ENCODE measurements at regions not wholly inside any gene's neighbourhood (a gene's known extent, or its start where the extent isn't known, plus 50 kb on each side); places are given as distances from the start of the nearest gene placed in this dataset.

DNA sequence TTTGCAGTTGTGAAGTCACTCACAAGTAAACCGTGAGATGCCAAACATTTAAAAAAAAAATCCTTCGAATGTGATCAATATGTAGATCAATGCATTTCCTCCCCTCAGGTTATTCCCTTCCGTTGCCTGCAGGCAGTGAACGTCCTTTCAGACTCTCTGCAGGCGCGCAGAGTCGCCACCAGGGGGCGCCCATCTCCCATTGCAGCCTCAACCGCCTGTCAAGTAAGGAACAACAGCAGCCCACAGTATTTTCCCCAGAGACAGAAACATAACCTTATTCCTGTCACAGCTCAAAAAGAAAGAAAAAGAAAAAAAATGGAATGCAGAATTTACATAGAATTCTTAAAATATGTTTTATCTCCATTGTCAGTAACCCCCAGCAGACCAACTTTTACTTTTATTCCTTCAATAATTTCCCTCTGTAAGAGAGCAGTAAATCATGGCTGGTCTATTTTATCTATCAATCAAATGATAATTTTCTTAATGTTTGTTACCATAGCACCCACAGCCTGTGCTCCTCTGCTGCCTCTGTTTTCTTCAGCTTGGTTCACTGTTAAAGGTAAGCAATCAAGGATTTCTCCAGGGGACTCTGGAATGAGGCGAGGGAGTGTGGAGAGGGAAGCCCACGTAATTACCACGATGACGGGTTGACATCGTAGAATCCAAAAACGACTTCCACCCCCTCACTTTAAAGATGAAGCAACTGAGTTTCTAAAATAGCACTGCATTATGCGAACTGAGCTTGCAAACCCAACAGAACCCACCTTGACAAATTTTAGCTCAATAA lies 637.6 kb upstream of the ARGLU1 start:
- Histone ChIP-seq H3K36me3 (no peaks in the 10 kb centered on the region), H3K27me3 (ENCODE audit: low read depth) (peaks cover 22% of the 10 kb centered on the region), H3K4me1 (peaks cover 70% of the 10 kb centered on the region), H3K4me3 (no peak overlapping the region), H3K27ac (replicated peaks) (peak overlapping the region; percentile 87), H3K9me3 (replicated peaks) (no peaks in the 10 kb centered on the region)
- TF ChIP-seq, protein P1, sequence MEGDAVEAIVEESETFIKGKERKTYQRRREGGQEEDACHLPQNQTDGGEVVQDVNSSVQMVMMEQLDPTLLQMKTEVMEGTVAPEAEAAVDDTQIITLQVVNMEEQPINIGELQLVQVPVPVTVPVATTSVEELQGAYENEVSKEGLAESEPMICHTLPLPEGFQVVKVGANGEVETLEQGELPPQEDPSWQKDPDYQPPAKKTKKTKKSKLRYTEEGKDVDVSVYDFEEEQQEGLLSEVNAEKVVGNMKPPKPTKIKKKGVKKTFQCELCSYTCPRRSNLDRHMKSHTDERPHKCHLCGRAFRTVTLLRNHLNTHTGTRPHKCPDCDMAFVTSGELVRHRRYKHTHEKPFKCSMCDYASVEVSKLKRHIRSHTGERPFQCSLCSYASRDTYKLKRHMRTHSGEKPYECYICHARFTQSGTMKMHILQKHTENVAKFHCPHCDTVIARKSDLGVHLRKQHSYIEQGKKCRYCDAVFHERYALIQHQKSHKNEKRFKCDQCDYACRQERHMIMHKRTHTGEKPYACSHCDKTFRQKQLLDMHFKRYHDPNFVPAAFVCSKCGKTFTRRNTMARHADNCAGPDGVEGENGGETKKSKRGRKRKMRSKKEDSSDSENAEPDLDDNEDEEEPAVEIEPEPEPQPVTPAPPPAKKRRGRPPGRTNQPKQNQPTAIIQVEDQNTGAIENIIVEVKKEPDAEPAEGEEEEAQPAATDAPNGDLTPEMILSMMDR (IDR thresholded peaks at IDR 0.05; ENCODE audit: borderline replicate concordance), result peak; percentile 99
- intact Hi-C loops (cut with micrococcal nuclease), result no loop called here
- DNase-seq, result peak; percentile 50

DNA sequence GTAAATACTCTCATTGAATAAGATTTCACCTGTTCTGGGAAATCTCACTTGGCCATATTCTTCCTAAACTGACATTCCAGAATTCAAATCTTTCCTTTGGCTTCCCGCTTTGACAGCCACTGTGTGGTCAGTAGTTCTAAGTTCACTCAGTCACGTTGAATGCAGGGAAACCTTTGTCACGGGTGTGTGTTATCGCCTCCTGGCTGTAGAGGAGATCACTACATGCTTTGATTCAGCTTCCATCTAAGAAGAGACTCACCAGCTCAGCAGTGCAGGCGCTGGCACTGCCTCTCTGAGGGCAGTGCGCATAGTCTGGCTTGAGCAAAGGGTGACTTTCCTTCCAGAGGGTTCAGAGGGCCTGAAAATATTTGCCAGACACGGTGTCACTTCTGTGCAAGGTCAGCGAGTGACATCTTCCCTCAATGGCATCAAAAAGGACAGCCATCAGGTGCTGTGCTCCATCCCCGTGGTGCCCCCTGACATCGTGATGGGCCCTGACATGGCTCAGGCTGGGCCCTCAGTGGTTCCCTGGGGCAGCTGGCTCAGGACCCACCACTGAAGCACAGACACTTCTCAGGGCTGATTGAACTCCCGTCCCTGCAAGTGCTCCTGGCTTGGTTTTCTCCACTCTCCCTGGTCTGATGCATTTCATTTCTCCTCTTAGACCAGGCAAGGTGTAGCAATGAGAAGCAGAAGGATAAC lies 635.4 kb upstream of the ARGLU1 start:
- no peak for DNase-seq
- H3K27ac ChIP-seq (replicated peaks), result peak overlapping the region; percentile 87
- peak overlapping the region; percentile 5 for H3K4me3 ChIP-seq
- H3K9me3 ChIP-seq (replicated peaks), result no peaks in the 10 kb centered on the region
- TF ChIP-seq, protein P1 (IDR thresholded peaks at IDR 0.05; ENCODE audit: borderline replicate concordance), result peak; percentile 58
- peaks cover 49% of the 10 kb centered on the region for H3K4me1 ChIP-seq
- no peaks in the 10 kb centered on the region for H3K36me3 ChIP-seq
- H3K27me3 ChIP-seq (ENCODE audit: low read depth), result peaks cover 22% of the 10 kb centered on the region
- intact Hi-C loops (cut with micrococcal nuclease), result no loop called here

DNA sequence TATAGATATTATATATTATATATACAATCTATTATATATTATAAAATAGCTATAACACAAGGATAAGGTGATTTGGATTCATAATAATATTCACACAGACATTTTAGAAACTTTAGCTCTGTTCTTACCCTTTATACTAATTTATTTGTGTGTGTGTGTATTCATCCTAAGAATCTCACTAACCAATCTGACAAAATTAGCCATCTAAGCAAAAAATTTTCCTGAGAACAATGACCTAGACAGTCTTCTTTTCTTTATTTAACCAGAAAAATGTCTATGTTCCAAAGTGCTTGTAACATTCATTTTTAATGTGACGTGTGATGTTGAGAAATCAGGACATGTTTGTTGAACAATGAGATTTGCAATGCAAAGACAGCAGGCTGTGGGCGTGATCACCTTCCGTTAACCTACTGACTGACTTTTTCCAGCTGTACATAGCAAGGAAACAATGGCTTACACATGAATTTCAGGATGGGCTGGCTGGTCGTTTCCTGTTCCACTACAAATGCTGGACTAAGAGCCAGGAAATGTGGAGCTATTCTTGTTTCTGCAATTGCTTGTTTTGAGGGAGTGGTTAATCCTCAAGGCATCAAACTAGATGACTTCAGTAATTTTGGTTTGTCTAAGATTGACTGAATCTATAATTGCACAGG lies 634.6 kb upstream of the ARGLU1 start:
- Histone ChIP-seq H3K4me3 (peak overlapping the region; percentile 5), H3K9me3 (replicated peaks) (no peaks in the 10 kb centered on the region), H3K36me3 (no peaks in the 10 kb centered on the region), H3K27me3 (ENCODE audit: low read depth) (peaks cover 19% of the 10 kb centered on the region), H3K4me1 (peaks cover 41% of the 10 kb centered on the region), H3K27ac (replicated peaks) (peak overlapping the region; percentile 87)
- intact Hi-C loops (cut with micrococcal nuclease), result no loop called here
- TF ChIP-seq, protein P1 (IDR thresholded peaks at IDR 0.05; ENCODE audit: borderline replicate concordance), result no peak
- DNase-seq, result peak; percentile 31

DNA sequence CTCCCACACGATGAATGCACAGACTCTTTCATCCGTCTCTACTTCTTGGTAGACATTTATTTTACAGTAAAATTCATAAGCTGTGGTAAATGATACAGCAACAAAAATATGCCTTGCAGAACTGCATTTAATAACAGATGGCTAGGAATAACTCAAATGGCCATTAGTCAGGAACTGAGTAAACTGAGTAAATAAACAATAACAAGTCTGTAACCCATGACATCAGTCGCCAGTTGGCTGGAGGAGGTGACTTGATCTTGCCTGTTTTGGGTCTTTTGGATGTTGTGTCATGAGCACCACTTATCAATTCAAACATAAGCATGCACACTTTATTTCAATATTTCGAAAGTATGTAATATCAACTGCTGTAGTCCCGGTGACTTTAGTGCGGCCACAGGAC lies 632.6 kb upstream of the ARGLU1 start:
- TF ChIP-seq, protein P1 (IDR thresholded peaks at IDR 0.05; ENCODE audit: borderline replicate concordance), result no peak
- Histone ChIP-seq H3K27ac (replicated peaks) (no peak overlapping the region), H3K36me3 (no peaks in the 10 kb centered on the region), H3K27me3 (ENCODE audit: low read depth) (peaks cover 15% of the 10 kb centered on the region), H3K4me1 (peaks cover 27% of the 10 kb centered on the region), H3K9me3 (replicated peaks) (peaks cover 5% of the 10 kb centered on the region), H3K4me3 (no peak overlapping the region)
- intact Hi-C loops (cut with micrococcal nuclease), result no loop called here
- no peak for DNase-seq

DNA sequence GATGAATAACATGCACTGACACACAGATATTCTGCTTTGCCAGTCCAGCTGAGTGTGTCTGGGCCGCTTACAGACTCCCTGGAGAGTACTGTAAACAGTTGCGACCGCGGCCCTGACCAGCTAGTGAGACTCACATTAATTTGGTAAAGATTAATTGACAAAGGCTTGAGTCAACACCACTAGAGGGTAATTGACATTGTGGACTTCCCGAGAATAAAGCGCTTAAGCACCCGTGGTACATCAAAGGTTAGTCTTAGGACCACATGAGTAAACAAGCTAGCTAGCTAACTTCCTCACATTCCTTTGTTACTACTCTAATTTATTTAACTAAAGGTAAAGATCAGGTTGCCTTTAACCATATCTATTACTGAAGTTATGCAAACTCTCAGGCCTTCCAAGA lies 624.4 kb upstream of the ARGLU1 start:
- no peaks in the 10 kb centered on the region for H3K4me1 ChIP-seq
- H3K9me3 ChIP-seq (replicated peaks), result peaks cover 21% of the 10 kb centered on the region
- intact Hi-C loops (cut with micrococcal nuclease), result no loop called here
- H3K27me3 ChIP-seq (ENCODE audit: low read depth), result no peaks in the 10 kb centered on the region
- H3K27ac ChIP-seq (replicated peaks), result no peak overlapping the region
- no peaks in the 10 kb centered on the region for H3K36me3 ChIP-seq
- DNase-seq, result no peak
- TF ChIP-seq, protein P1 (IDR thresholded peaks at IDR 0.05; ENCODE audit: borderline replicate concordance), result no peak
- H3K4me3 ChIP-seq, result no peak overlapping the region

All from left ventricle myocardium inferior (tissue), 1 donor.